ENCODE measurements at regions not wholly inside any gene's neighbourhood (a gene's known extent, or its start where the extent isn't known, plus 50 kb on each side); places are given as distances from the start of the nearest gene placed in this dataset.

GRCh38 chr3:187963677-187964385 is 190.1 kb upstream of the LPP start:
- TF ChIP-seq RCOR1 (IDR thresholded peaks at IDR 0.05; ENCODE audit: low read depth, low read length), result no peak
- no peak for TF ChIP-seq HES2 (IDR thresholded peaks at IDR 0.05)
- TF ChIP-seq CHD2 (IDR thresholded peaks at IDR 0.05; ENCODE audit: low read length, partially characterized antibody), result no peak
- TF ChIP-seq SREBF2 (IDR thresholded peaks at IDR 0.05), result no peak
- TF ChIP-seq ESRRA (IDR thresholded peaks at IDR 0.05; ENCODE audit: borderline replicate concordance, low read length), result no peak
- TF ChIP-seq ZSCAN20 (CRISPR knock-in tag; IDR thresholded peaks at IDR 0.05), result no peak
- no peak for TF ChIP-seq MAZ (IDR thresholded peaks at IDR 0.05; ENCODE audit: borderline replicate concordance, low read depth, low read length)
- TF ChIP-seq USF2 (IDR thresholded peaks at IDR 0.05), result no peak
- TF ChIP-seq RFX5 (IDR thresholded peaks at IDR 0.05), result no peak
- TF ChIP-seq CEBPB (IDR thresholded peaks at IDR 0.05), result no peak
- no peak for TF ChIP-seq RNF2 (IDR thresholded peaks at IDR 0.05; ENCODE audit: borderline replicate concordance, low read depth)
- TF ChIP-seq E2F6 (IDR thresholded peaks at IDR 0.05; ENCODE audit: borderline replicate concordance, low read depth), result no peak
- no peak for TF ChIP-seq NPAS2 (CRISPR knock-in tag; IDR thresholded peaks at IDR 0.05; ENCODE audit: borderline replicate concordance)
- TF ChIP-seq MAX (IDR thresholded peaks at IDR 0.05), result no peak
- 56% methylated on average over 3 of the region's 3 CpGs for WGBS (ENCODE audit: missing lambda C conversion rate)
- POLR2A ChIA-PET, result no interaction called here
- H3K4me3 ChIP-seq, result no peak overlapping the region
- peak in 1 of 2 experiments; percentile 51; a peak in 3 of 6 replicates for ATAC-seq
- no peak for FAIRE-seq
- peaks cover 35% of the 10 kb centered on the region for H3K4me1 ChIP-seq
- H3K27ac ChIP-seq, result peak overlapping the region; percentile 4 to 62; a peak in 4 of 6 replicates
- H3K4me2 ChIP-seq, result no peak overlapping the region
- CTCF ChIA-PET, result interaction anchor here (2.0 kb wide), 1 partner anchor 18 kb away, joined by 4 read pairs; no protein-coding TSS in a partner anchor
- no peaks in the 10 kb centered on the region for H3K9me3 ChIP-seq
- no peak for DNase-seq (ENCODE audit: low read depth in 1 of 2, low spot score in 1 of 2)

- WGBS (ENCODE audit: missing lambda C conversion rate), result 88% methylated on average over 2 of the region's 2 CpGs
- Histone ChIP-seq H3K9me3 (no peaks in the 10 kb centered on the region), H3K4me2 (peak overlapping the region; percentile 13; the same call in 1 of the 3 replicates), H3K4me3 (no peak overlapping the region), H3K27ac (peak overlapping the region in 1 of 2 experiments; percentile 21; a peak in 1 of 6 replicates), H3K4me1 (peaks cover 41% of the 10 kb centered on the region)
- ATAC-seq (no peak), DNase-seq (ENCODE audit: low read depth in 1 of 2, low spot score in 1 of 2) (no peak), FAIRE-seq (no peak)
- CTCF ChIA-PET, result no interaction called here
- peak in 1 of 2 experiments; percentile 37; a peak in 1 of 4 replicates for TF ChIP-seq CEBPB (IDR thresholded peaks at IDR 0.05)
- TF ChIP-seq FOSB (CRISPR knock-in tag; IDR thresholded peaks at IDR 0.05), result no peak
- no peak for TF ChIP-seq CBX8 (IDR thresholded peaks at IDR 0.05)
- TF ChIP-seq POLR2A (IDR thresholded peaks at IDR 0.05; ENCODE audit: low read length), result no peak
- TF ChIP-seq USF2 (IDR thresholded peaks at IDR 0.05), result no peak
- POLR2A ChIA-PET, result no interaction called here
These were observed 189.2 kb upstream of the LPP start for GRCh38 chr3:187964760-187965159.

GRCh38 chr3:187966096-187966495 is 187.9 kb upstream of the LPP start:
- peaks cover 38% of the 10 kb centered on the region for H3K4me1 ChIP-seq
- ChIA-PET CTCF (interaction anchor here (0.6 kb wide), 1 partner anchor 255 kb away, joined by 3 read pairs; no protein-coding TSS in a partner anchor), POLR2A (no interaction called here)
- no peaks in the 10 kb centered on the region for H3K9me3 ChIP-seq
- FAIRE-seq (no peak), ATAC-seq (no peak), DNase-seq (ENCODE audit: low read depth in 1 of 2, low spot score in 1 of 2) (no peak)
- H3K4me2 ChIP-seq, result no peak overlapping the region
- H3K4me3 ChIP-seq, result no peak overlapping the region
- H3K27ac ChIP-seq, result no peak overlapping the region
- 79% methylated on average over 4 of the region's 4 CpGs for WGBS (ENCODE audit: missing lambda C conversion rate)
- TF ChIP-seq CBX2 (IDR thresholded peaks at IDR 0.05; ENCODE audit: borderline replicate concordance, low read depth), result no peak
- TF ChIP-seq ATOH8 (CRISPR knock-in tag; IDR thresholded peaks at IDR 0.05; ENCODE audit: low read depth), result no peak
- no peak for TF ChIP-seq CTCF (IDR thresholded peaks at IDR 0.05)
- TF ChIP-seq ESRRA (IDR thresholded peaks at IDR 0.05; ENCODE audit: borderline replicate concordance, low read length), result no peak
- TF ChIP-seq ZFP36 (IDR thresholded peaks at IDR 0.05; ENCODE audit: borderline replicate concordance, partially characterized antibody), result no peak

All from A549 (cell line).